ENCODE measurements at regions not wholly inside any gene's neighbourhood (a gene's known extent, or its start where the extent isn't known, plus 50 kb on each side); places are given as distances from the start of the nearest gene placed in this dataset.

- no peak for TF ChIP-seq ZNF274 (IDR thresholded peaks at IDR 0.05; ENCODE audit: low read depth, low read length)
- no peak for TF ChIP-seq YY1 (IDR thresholded peaks at IDR 0.05; ENCODE audit: insufficient read depth, insufficient read length)
- TF ChIP-seq SUZ12 (IDR thresholded peaks at IDR 0.05; ENCODE audit: extremely low read depth, insufficient read depth, insufficient read length) = no peak
Observed at GRCh38 chr2:173661586-173661985, 303.6 kb downstream of the SP3 start.
